Esophagus muscularis mucosa (tissue), 3 donors: ENCODE measurements at regions not wholly inside any gene's neighbourhood (a gene's known extent, or its start where the extent isn't known, plus 50 kb on each side); places are given as distances from the start of the nearest gene placed in this dataset.

ENCODE experiments used
- CTCF ChIP-seq, 3 experiments: fragments of 200-600 bp in 2 of 3; fragments of 450-650 bp in 1 of 3; sonication (generic) in 2 of 3; IDR thresholded peaks; one replicate each; pipeline ENCODE4 v1.5.1; 2017 to 2019; ENCODE audit warnings: antibody characterized with exemption in 3 of 3, mild to moderate bottlenecking in 2 of 3, moderate library complexity in 1 of 3
- POLR2A ChIP-seq: fragments of 450-650 bp; IDR thresholded peaks from one replicate; pipeline ENCODE4 v1.6.1; 2017; ENCODE audit warnings: antibody characterized with exemption, moderate library complexity, mild to moderate bottlenecking, low read depth
- POLR2AphosphoS5 ChIP-seq, 2 donors: sonication (generic); formaldehyde crosslinking; IDR thresholded peaks; one replicate each; pipeline ENCODE4 v1.6.1; 2017; ENCODE audit warnings: antibody characterized with exemption in 2 of 2

DNA sequence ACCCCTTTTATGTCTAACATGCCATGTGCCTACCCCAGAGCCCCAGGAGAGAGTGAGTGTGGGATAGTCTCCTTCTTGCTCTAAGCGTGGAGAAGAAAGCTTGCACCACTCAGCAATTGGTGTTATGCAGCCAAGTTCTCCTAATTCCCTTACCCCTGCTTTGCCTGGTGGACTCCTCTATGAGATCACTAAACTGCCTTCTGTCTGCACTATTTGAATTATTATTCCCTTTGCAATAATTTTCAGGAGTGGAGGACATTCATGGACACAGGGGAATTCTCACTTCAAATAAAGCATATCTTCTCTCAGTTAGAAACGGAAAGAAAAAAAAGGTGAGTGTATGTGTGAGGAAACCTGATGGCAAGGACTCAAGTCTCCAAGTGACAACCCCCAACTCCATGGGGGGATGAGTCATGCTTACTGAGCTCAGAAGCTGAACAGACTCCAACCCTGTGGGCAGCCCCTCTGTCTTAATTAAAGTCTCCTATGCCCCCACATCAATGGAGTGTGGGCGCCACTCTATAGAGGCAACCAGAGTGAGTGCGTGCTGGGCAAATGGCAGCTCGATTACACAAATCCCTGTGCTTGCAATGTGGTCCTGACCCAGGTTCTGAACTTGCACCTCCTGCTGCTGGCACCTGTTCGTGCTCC, 381.9 kb downstream of the RAB28 start:
- TF ChIP-seq CTCF (IDR thresholded peaks at IDR 0.05) (no peak), POLR2AphosphoS5 (IDR thresholded peaks at IDR 0.05) (no peak), POLR2A (no peak)
